ENCODE measurements at regions not wholly inside any gene's neighbourhood (a gene's known extent, or its start where the extent isn't known, plus 50 kb on each side); places are given as distances from the start of the nearest gene placed in this dataset.

DNA sequence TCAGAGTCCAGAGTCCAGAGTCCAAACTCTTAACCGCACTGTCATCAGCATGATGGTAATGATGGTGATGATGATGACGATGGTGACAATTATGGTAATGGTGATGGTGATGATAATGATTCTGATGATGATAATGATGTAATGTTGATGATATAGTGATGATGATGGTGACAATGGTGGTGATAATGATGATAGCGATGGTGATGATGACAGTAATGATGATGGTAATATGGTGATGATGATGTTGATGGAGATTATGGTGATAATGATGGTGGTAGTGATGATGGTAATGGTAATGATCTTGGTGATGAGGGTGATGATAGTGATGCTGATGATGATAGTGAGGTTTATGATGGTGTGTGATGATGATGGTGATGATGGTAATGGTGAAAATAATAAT is 367.8 kb upstream of the CDH4 start:
- no peak for DNase-seq

DNA sequence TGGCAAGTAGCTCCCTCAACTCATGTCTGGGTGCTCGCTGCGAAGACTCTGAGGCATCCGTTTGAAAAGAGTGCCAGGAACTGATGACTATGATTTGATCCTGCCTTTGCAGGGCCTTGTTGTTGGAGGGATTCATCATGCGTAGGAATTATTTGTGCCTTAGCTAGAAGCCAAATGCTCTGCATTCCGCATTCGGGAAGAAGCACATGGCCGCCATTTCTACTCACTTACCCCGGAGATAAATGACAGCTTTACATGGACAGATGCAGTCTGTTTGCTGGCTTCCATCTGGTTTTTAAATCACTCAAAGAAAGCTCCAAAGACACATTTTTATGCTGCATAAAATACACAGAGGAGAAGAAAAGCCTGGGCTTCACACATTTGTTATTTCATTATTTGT is 363.3 kb upstream of the CDH4 start:
- DNase-seq = no peak

- DNase-seq = no peak
Measured at GRCh38 chr20:60892095-60892813, 359.8 kb upstream of the CDH4 start.

DNA sequence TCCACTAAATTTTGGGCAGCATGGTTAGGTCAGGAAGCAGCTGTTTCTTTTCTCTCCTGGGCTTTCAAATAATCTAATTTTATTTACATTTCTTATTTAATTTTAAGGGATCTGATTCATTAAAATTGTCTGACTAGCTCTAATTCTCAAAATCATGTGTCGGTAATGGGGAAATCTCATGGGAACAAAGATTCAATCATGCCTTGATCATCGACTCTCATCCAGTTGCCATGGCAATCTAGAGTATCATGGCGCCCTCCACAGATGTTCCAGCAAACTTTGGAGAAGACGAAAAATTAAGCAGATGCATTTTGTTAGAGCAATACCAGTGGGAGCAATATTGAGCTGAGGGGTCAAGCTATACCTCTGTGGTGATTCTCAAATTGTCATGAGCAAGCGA is 358.0 kb upstream of the CDH4 start:
- DNase-seq = no peak

DNA sequence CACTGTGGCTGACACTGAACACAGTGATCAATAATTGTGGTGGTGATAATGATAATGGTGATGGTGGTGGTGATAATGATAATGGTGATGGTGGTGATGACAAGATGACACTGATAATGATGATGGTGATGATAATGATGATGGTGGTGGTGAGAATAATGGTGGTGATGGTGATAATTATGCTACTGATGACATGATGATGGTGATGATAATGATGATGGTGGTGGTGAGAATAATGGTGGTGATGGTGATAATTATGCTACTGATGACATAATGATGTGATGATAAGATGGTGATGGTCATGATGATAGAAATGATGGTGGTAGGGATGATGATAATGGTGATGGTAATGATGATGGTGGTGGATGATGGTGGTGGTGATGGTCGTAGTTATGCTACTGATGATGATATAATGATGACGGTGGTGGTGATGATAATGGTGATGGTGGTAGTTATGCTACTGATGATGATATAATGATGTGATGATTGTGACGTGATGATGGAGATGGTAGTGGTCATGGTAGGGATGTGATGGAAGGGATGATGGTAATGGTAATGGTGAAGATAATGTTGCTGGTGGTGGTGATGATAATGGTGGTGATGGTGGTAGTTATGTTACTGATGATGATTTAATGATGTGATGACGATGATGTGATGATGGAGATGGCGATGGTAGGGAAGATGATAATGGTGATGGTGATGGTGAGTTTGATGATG is 356.5 kb upstream of the CDH4 start:
- no peak for DNase-seq

DNA sequence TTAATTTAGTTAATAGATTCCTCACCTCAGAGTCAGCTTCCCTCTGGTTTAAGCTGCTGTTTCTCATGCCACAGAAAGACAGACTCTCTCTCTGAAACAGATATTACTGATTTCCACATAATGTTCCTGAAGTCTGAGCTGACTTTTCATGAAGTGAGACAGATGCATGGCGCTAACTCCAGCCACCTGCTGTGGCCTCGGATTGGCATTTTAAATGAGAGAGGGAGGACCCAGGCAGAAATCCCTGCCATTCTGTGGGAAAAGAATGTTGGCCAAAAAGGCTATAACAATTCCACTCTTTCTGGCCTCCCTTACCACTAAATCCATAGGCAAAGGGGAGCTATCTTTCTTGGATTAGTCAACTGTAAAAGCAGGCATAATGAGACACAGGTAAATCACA is 354.1 kb upstream of the CDH4 start:
- no peak for DNase-seq

- DNase-seq = no peak
Measured at GRCh38 chr20:60899320-60899719, 352.7 kb upstream of the CDH4 start.

DNA sequence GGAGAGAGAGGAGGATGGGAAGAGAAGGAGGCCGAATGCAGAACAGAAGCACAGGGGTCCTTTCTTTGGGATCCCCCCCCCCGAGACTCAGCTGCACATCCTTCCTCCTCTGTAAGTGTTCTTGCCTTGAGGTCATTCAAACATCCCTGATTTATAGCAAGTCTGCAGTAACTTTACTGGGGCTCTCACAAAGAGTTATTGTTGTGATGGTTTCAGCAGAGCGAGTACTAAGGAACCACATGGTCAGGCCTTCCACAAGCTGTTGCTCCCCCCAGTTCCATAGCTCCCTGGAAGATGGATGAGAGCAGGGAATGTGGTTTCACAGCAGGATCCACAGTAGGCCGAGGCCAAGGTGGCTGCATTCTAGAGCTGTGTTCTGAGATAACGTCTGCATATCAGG is 351.4 kb upstream of the CDH4 start:
- no peak for DNase-seq

- DNase-seq = no peak
Measured at GRCh38 chr20:60901831-60902230, 350.2 kb upstream of the CDH4 start.

DNA sequence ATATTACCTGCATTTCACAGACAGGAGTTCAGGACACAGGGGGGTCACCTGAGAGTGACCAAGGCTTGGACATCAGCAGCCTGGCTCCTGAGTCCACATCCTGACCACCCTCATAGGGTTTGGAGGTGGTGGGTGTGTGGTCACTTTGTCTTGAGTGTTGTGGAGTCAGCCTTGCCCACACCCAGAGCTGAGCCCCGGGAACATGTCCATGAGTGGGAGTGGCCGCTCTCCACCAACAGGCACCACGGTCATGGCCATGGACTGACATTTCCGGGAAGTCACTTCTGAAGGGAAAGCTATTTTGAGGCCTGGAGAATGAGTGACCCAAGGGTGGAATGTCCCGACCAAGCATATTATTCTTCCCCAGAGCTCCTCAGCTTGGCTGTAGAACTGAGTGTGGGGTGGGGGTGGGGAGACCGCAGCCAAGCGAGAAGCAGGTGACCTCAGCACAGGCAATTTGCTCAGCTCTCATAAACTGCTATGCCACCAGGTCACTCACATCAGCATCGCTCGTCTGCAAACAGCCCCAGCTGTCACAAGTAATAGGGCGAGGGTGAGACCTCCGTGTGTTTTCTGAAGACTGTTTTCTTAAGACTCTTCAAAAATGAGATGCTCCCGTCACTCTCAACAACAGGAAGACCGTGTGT is 348.6 kb upstream of the CDH4 start:
- no peak for DNase-seq

DNA sequence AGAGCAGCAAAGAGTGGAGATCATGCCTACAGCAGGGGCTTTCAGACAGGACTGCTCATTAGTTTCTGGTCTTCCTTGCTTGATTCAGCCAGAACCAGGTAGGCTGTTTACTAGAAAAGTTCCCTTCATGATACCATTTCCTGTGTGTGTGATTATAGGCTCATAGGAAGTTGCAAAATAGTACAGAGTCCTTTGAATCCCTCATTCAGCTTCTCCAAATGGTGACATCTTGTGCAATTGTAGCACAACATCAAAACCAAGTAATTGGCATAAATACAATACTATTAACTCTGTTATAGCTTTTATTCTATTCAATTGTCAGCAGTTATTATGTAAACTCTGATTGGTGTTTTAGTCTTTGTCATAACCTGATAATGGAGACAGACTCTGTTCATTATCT is 347.3 kb upstream of the CDH4 start:
- DNase-seq = no peak

GRCh38 chr20:60905919-60906318 is 346.1 kb upstream of the CDH4 start:
- no peak for DNase-seq

DNA sequence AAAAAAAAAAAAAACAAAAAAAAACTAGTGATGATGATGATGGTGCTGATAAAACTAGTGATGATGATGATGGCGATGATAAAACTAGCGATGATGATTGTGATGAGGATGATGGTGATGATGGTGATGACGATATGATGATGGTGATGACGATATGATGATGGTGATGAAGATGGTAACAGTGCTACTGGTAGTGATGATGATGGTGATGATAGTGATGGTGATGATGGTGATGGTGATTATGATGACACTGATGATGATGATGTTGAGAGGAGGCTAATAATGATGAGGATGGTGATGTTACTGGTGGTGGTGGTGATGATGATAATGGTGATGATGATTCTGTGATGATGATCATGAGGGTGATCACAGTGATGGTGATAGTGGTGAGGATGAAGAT is 345.5 kb upstream of the CDH4 start:
- no peak for DNase-seq

DNA sequence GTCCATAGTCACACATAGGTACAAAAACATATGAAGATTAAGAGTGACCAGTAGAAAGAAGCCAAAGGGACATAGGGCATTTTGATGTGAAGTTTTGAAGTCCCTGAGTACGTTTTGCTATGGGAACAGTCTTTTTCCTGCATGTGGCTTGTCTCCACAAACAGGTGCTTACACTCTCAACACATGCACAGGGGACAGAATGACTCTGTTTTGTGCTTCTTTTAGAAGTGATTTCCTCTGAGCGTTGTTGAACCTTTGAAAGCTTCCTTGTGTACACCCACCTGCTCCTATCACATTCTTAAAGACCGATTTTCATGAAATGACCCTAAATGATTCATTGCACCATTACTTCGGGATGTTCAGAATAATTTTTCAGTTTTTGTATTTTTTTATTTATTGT is 338.8 kb upstream of the CDH4 start:
- DNase-seq = no peak

GRCh38 chr20:60921022-60921622 is 330.9 kb upstream of the CDH4 start:
- peak; percentile 9 for DNase-seq

DNA sequence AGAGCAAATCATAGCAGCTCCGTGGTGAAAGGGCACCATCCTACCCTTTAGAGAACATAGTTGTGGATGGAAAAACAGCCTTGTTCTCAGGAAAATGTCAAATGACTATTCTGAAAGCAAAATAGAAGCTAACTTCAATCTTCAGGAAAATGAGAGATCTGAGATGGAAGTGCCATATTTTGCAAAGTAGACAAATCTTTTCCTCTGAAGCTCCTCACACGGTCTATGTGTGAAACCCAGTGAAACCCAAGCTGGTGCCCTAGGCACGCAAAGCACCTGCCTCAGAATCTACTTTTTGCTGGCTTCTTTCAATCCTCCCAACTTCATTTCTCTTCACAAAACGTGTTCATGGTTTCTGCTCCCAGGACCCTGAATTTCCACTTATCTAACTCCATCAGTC is 325.2 kb upstream of the CDH4 start:
- DNase-seq = no peak

- no peak for DNase-seq
Measured at GRCh38 chr20:60928341-60928740, 323.7 kb upstream of the CDH4 start.

DNA sequence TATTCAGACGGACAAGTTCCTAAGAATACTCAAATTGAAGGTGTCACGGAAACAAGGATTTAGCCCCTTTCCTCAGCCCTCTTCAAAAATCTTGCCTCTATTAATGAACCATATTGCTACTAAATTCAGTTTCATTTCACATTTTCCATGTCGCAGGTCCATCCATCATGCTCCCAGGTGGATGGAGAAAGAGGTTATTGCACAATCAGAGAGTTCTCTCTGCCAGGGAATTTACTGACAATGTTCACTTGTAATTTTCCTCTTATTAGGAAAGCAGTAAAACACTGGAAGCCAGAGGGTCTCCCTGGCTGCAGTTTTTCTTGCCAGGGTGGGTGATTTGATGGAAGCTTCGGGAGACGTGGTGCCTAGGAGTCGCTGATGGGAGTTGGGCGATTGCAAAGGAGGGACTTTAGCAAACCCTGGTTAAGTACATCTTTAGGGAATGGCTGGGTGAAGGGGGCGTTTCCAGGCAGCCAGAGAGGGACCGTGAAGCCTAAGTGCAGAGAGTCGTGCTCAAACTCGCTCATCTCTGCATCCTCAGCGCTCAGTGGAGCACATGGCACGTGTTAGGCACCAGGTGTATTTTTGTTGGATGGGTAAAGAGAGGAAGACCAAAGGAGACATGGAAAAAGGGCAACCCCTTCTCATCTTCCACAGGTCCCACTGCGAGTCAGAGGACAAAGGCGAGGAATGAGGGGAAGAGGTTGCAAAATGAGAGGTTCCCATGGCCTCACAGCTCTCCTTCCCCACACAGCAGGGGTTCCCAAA is 321.9 kb upstream of the CDH4 start:
- DNase-seq = no peak

DNA sequence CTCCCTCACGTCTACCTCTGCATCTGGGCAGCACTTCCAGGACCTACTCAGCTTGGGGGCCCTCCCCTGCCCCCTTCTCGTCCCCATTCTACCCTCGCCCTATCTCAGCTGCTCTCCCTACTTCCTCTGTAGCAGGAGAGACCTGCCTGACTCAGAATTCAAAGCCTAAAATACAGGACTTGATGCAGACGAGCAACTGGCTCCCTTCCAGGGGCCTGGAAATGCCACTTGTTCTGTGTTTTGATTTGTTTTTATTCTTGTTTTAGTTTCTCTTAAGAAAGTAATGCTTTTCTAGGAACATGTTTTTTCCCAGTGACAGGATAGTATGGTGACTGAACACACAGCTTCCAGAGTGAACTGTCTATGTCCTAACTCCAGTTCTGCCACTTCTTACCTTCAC is 320.4 kb upstream of the CDH4 start:
- DNase-seq = no peak

- DNase-seq = no peak
Measured at GRCh38 chr20:60934724-60935123, 317.3 kb upstream of the CDH4 start.

DNA sequence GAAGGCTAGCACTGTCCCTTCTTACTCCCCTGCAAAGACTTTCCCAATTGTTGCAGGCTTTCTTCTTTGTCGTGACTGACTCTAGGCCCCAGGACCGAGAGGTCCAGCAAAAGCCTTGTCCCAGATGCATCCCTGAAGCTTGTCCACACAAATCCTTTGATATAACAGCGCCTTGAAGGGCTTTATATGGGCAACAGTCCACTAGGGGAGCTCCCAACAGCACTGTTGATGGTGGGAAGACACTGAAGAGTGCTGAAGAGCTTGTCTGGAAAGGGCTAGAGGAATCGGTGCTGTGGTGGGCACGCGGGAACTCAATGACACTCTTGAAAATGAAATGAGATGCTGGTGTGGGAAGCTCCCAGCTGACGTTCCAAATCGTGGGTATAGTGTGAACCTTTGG is 316.1 kb upstream of the CDH4 start:
- no peak for DNase-seq

GRCh38 chr20:60937585-60937984 is 314.5 kb upstream of the CDH4 start:
- no peak for DNase-seq

- DNase-seq = no peak
Measured at GRCh38 chr20:60941379-60941778, 310.7 kb upstream of the CDH4 start.
